K562 (cell line): ENCODE measurements at regions not wholly inside any gene's neighbourhood (a gene's known extent, or its start where the extent isn't known, plus 50 kb on each side); places are given as distances from the start of the nearest gene placed in this dataset.

Source experiments
- ATAC-seq: fragments of 200-7000 bp; cut with Tn5 transposase; 3 replicates; pipeline ENCODE4 v1.9.1; 2020; ENCODE audit warnings: moderate library complexity
- BruUV-seq: library from RNA; stranded (reverse); fragments of 400-500 nt; replicated peaks from 2 replicates; lab custom pipeline; 2021; lab: Mats Ljungman, UMichigan
- CTCF ChIA-PET: fragments of 300-600 bp; formaldehyde crosslinking; extraction: SDS; loops from one replicate; lab custom pipeline; 2021; ENCODE audit warnings: low intra/inter-chr PET ratio; lab: Yijun Ruan, JAX
- POLR2A ChIA-PET: fragments of 300-600, 350-650 bp; sonication (Branson Sonifier 250); formaldehyde crosslinking; extraction: SDS; loops from one replicate; lab custom pipeline; 2021; ENCODE audit warnings: antibody characterized with exemption, inconsistent platforms; lab: Yijun Ruan, JAX
- DNase-seq, 4 experiments: peaks; one replicate each; pipeline versions ENCODE4 v3.0.0 to v3.0.0-alpha.2; 2011 to 2018; ENCODE audit warnings: low spot score in 3 of 4, mixed read lengths in 3 of 4; ENCODE audit errors: extremely low read depth in 1 of 4
- FAIRE-seq: peaks from 2 replicates; lab custom pipeline; 2011; peaks lifted over from hg19 to GRCh38; lab: Jason Lieb, UNC
- H2AFZ ChIP-seq: 2 replicates; pipeline ENCODE4 v1.6.0; 2011; ENCODE audit warnings: low read depth, low read length, control low read depth, inconsistent platforms
- H3K27ac ChIP-seq: fragments of 200-600 bp; 3 replicates; pipeline ENCODE4 v1.8.0; 2011; ENCODE audit warnings: low read depth, mild to moderate bottlenecking, control low read depth, inconsistent platforms, low read length, moderate library complexity, mixed read lengths; ENCODE audit errors: extremely low read depth
- H3K27me3 ChIP-seq, 2 experiments: fragments of 300-600 bp in 1 of 2; 2 replicates in 1 of 2; 3 replicates in 1 of 2; pipeline versions ENCODE4 v1.6.0 to v1.8.0; 2011; ENCODE audit warnings: inconsistent platforms in 2 of 2, low read length in 2 of 2, mild to moderate bottlenecking in 1 of 2, mixed read lengths in 1 of 2, moderate library complexity in 1 of 2; ENCODE audit not compliant: control insufficient read depth in 2 of 2, insufficient read depth in 2 of 2
- H3K36me3 ChIP-seq: fragments of 300-600 bp; 3 replicates; pipeline ENCODE4 v1.8.0; 2011; ENCODE audit warnings: mild to moderate bottlenecking, low read length, inconsistent platforms; ENCODE audit not compliant: control insufficient read depth, insufficient read depth
- H3K4me1 ChIP-seq, 2 experiments: fragments of 200-600 bp in 1 of 2; replicated peaks in 1 of 2; 2 replicates in 1 of 2; 3 replicates in 1 of 2; pipeline versions ENCODE4 v1.5.1 to v1.8.0; 2011; ENCODE audit warnings: inconsistent platforms in 2 of 2, low read length in 2 of 2, mild to moderate bottlenecking in 1 of 2, mixed read lengths in 1 of 2, moderate library complexity in 1 of 2; ENCODE audit not compliant: control insufficient read depth in 2 of 2, insufficient read depth in 2 of 2
- H3K4me2 ChIP-seq: 2 replicates; pipeline ENCODE4 v1.6.1; 2011; ENCODE audit warnings: low read length, control low read depth, inconsistent platforms, mixed read lengths; ENCODE audit not compliant: insufficient read depth
- H3K4me3 ChIP-seq: fragments of 200-600 bp; sonication (generic), shearing (Covaris generic); 2 replicates; pipeline ENCODE4 v1.5.1; 2016; ENCODE audit warnings: control low read depth, inconsistent platforms
- H3K79me2 ChIP-seq: fragments of 200-600 bp; 3 replicates; pipeline ENCODE4 v1.8.0; 2011; ENCODE audit warnings: low read length, inconsistent platforms; ENCODE audit not compliant: control insufficient read depth, insufficient read depth
- H3K9ac ChIP-seq, 2 experiments: 2 replicates each; pipeline versions ENCODE4 v1.6.0 to v1.6.1; 2011; ENCODE audit warnings: low read depth in 2 of 2, low read length in 2 of 2, control low read depth in 1 of 2, inconsistent platforms in 1 of 2, mild to moderate bottlenecking in 1 of 2, mixed read lengths in 1 of 2; ENCODE audit not compliant: insufficient read depth in 1 of 2
- H3K9me1 ChIP-seq: one replicate; pipeline ENCODE4 v1.6.0; 2011; ENCODE audit warnings: inconsistent platforms, mild to moderate bottlenecking, low read length, moderate library complexity; ENCODE audit not compliant: control insufficient read depth, insufficient read depth
- H3K9me3 ChIP-seq: replicated peaks from 2 replicates; pipeline ENCODE4 v1.5.1; 2011; ENCODE audit warnings: low read depth, low read length, inconsistent platforms; ENCODE audit not compliant: control insufficient read depth, insufficient read depth
- H4K20me1 ChIP-seq: replicated peaks from 2 replicates; pipeline ENCODE4 v1.6.1; 2011; ENCODE audit warnings: low read length, inconsistent platforms, mixed read lengths; ENCODE audit not compliant: control insufficient read depth, insufficient read depth
- CHD7 ChIP-seq: fragments of 200-600 bp; sonication (generic); IDR thresholded peaks from one replicate; pipeline ENCODE4 v1.6.1; 2012; ENCODE audit warnings: mild to moderate bottlenecking, low read depth, low read length, inconsistent platforms
- KLF6 ChIP-seq: fragments of 250-450 bp; sonication (Bioruptor Pico); IDR thresholded peaks from 2 replicates; pipeline ENCODE4 v1.4.0; 2020; ENCODE audit warnings: mild to moderate bottlenecking, moderate library complexity, borderline replicate concordance
- RFX7 ChIP-seq: fragments of 250-450 bp; sonication (Bioruptor Pico); IDR thresholded peaks from 2 replicates; pipeline ENCODE4 v1.5.1; 2021; ENCODE audit warnings: mild to moderate bottlenecking
- ZNF444 ChIP-seq: fragments of 250-450 bp; sonication (Bioruptor Pico); IDR thresholded peaks from 2 replicates; pipeline ENCODE4 v1.4.0; 2020; ENCODE audit warnings: mild to moderate bottlenecking, moderate library complexity
- ZNF592 ChIP-seq: fragments of 450-650 bp; IDR thresholded peaks from 2 replicates; pipeline ENCODE4 v1.6.1; 2017; ENCODE audit warnings: antibody characterized with exemption, mild to moderate bottlenecking
- WGBS: fragments of 100-300 bp; shearing (Covaris generic); methylation state at CpG from one replicate; pipeline ENCODE4 v1.1.6; 2016; ENCODE audit warnings: low coverage, mixed read lengths; ENCODE audit not compliant: insufficient coverage; ENCODE audit errors: missing lambda C conversion rate; 5-methylcytosine and 5-hydroxymethylcytosine counted together
- in situ Hi-C: fragments of 300-500 bp; cut with MboI; formaldehyde crosslinking; loops from 4 replicates; pipeline ENCODE4 v1.15.0; 2018; ENCODE audit warnings: inconsistent platforms, mixed read lengths
- intact Hi-C: fragments of 100-400 bp; cut with micrococcal nuclease; formaldehyde crosslinking; loops from 2 replicates; pipeline ENCODE4 v1.14.2; 2022

- H3K4me2 ChIP-seq: no peak overlapping the region
- H3K9me1 ChIP-seq: no peaks in the 10 kb centered on the region
- H2AFZ ChIP-seq: no peak overlapping the region
- H3K9ac ChIP-seq: no peak overlapping the region
- in situ Hi-C loops (no loop called here), intact Hi-C loops (no loop called here)
- no peaks in the 10 kb centered on the region; the same call in none of the 2 replicates for H3K9me3 ChIP-seq
- H3K4me1 ChIP-seq: no peaks in the 10 kb centered on the region
- no peaks in the 10 kb centered on the region for H3K79me2 ChIP-seq
- H3K27me3 ChIP-seq: no peaks in the 10 kb centered on the region
- WGBS: 0% methylated on average over 3 of the region's 3 CpGs
- no peak overlapping the region for H3K4me3 ChIP-seq
- ChIA-PET CTCF (no interaction called here), POLR2A (no interaction called here)
- no TSS peak for BruUV-seq
- no peaks in the 10 kb centered on the region for H3K36me3 ChIP-seq
- DNase-seq (no peak), ATAC-seq (no peak), FAIRE-seq (no peak)
- no peaks in the 10 kb centered on the region for H4K20me1 ChIP-seq
- no peak overlapping the region for H3K27ac ChIP-seq
- TF ChIP-seq CHD7: no peak
- no peak for TF ChIP-seq KLF6
- no peak for TF ChIP-seq ZNF592
- TF ChIP-seq ZNF444 (CRISPR knock-in tag): no peak
- TF ChIP-seq RFX7: no peak
Observed at GRCh38 chr20:40082436-40082835, 606.6 kb downstream of the MAFB start.
